PC-9 (cell line): ENCODE measurements at regions not wholly inside any gene's neighbourhood (a gene's known extent, or its start where the extent isn't known, plus 50 kb on each side); places are given as distances from the start of the nearest gene placed in this dataset.

ENCODE experiments used
- BruUV-seq: library from RNA; stranded (reverse); fragments of 400-500 nt; replicated peaks from 2 replicates; lab custom pipeline; 2021; lab: Mats Ljungman, UMichigan
- CTCF ChIA-PET: fragments of 300-600 bp; sonication (Branson Sonifier 250); formaldehyde crosslinking; loops from one replicate; lab custom pipeline; 2022; ENCODE audit warnings: antibody characterized with exemption; lab: Charles Lee
- POLR2A ChIA-PET: fragments of 300-600 bp; sonication (Branson Sonifier 250); formaldehyde crosslinking; loops from one replicate; lab custom pipeline; 2022; ENCODE audit warnings: antibody characterized with exemption; ENCODE audit not compliant: unreplicated experiment; lab: Charles Lee
- DNase-seq, 2 experiments: peaks; one replicate each; pipeline versions ENCODE4 v3.0.0 to v3.0.0-alpha.2; 2015 to 2022; ENCODE audit warnings: mixed read lengths in 1 of 2
- H2AFZ ChIP-seq: fragments of 200-600 bp; sonication (generic); 2 replicates; pipeline ENCODE4 v1.8.1; 2017; ENCODE audit warnings: antibody characterized with exemption
- H3F3A ChIP-seq: fragments of 200-600 bp; sonication (generic); 2 replicates; pipeline ENCODE4 v1.8.1; 2017; ENCODE audit warnings: antibody characterized with exemption, mild to moderate bottlenecking, low read depth; ENCODE audit not compliant: insufficient read depth
- H3K27ac ChIP-seq: fragments of 200-600 bp; sonication (generic); 2 replicates; pipeline ENCODE4 v1.6.1; 2016; ENCODE audit warnings: mixed run types
- H3K27me3 ChIP-seq: fragments of 200-600 bp; sonication (generic); 2 replicates; pipeline ENCODE4 v1.6.1; 2016; ENCODE audit warnings: low read depth, mixed run types; ENCODE audit not compliant: insufficient read depth
- H3K36me3 ChIP-seq: fragments of 200-600 bp; sonication (generic); 2 replicates; pipeline ENCODE4 v1.6.1; 2016; ENCODE audit warnings: low read depth, mixed run types
- H3K4me1 ChIP-seq: fragments of 200-600 bp; sonication (generic); replicated peaks from 2 replicates; pipeline ENCODE4 v1.6.1; 2016; ENCODE audit warnings: mixed run types; ENCODE audit not compliant: insufficient read depth
- H3K4me2 ChIP-seq: fragments of 200-600 bp; sonication (generic); 2 replicates; pipeline ENCODE4 v1.6.1; 2017; ENCODE audit warnings: mixed run types
- H3K4me3 ChIP-seq: fragments of 200-600 bp; sonication (generic); 2 replicates; pipeline ENCODE4 v1.6.1; 2016; ENCODE audit warnings: mixed run types
- H3K79me2 ChIP-seq: fragments of 200-600 bp; sonication (generic); 2 replicates; pipeline ENCODE4 v1.6.1; 2017; ENCODE audit warnings: low read depth, mixed run types
- H3K9me2 ChIP-seq: fragments of 200-600 bp; sonication (generic); 2 replicates; pipeline ENCODE4 v1.8.1; 2017; ENCODE audit warnings: mild to moderate bottlenecking; ENCODE audit not compliant: insufficient read depth
- H3K9me3 ChIP-seq: fragments of 200-600 bp; sonication (generic); 2 replicates; pipeline ENCODE4 v1.8.1; 2016; ENCODE audit warnings: low read depth; ENCODE audit not compliant: insufficient read depth
- H4K20me1 ChIP-seq: fragments of 200-600 bp; sonication (generic); 2 replicates; pipeline ENCODE4 v1.8.1; 2017; ENCODE audit not compliant: insufficient read depth
- CTCF ChIP-seq: fragments of 200-600 bp; sonication (generic); conservative IDR thresholded peaks from 2 replicates; pipeline ENCODE4 v1.6.1; 2017; ENCODE audit warnings: mixed run types, antibody characterized with exemption, mild to moderate bottlenecking, moderate library complexity
- EZH2 ChIP-seq: fragments of 200-600 bp; sonication (generic); IDR thresholded peaks from 2 replicates; pipeline ENCODE4 v1.8.0; 2017; ENCODE audit warnings: antibody characterized with exemption, low read depth
- intact Hi-C: fragments of 100-400 bp; cut with micrococcal nuclease; formaldehyde crosslinking; loops from one replicate; pipeline ENCODE4 v1.10.0; 2022; ENCODE audit not compliant: unreplicated experiment

DNA sequence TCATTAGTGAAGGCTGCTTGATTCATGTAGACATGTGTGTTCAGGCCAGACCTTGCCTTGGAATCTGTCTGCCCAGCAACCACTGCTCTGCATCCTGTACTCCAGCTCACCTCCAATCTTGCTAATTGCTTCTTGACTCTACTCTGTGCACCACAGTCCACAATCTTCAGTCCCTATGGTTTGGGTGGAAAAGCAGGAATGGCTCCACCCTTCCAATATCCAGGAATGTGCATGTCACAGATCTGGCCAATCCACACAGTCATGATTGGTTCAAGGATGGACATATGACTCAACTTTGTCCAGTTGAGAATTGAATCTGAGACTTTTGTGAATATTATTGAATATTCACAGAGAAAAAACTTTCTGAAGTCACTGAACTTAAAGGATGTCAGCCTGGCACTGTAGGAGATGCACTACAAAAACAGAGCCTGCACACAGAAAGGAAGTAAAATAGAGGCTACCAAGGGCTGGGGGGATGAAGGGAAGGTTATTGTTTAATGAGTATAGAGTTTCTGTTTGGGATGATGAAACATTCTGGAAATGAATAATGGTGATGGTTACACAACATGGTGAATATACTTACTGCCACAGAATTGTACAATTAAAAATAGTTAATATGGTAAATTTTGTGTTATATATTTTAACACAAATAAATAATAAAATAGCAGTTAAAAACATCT, 161.3 kb upstream of the USP38 start:
- ChIA-PET POLR2A (no interaction called here), CTCF (no interaction called here)
- H3K9me2 ChIP-seq: no peaks in the 10 kb centered on the region
- no peaks in the 10 kb centered on the region for H3K36me3 ChIP-seq
- no peaks in the 10 kb centered on the region for H3K9me3 ChIP-seq
- H3K4me1 ChIP-seq: no peaks in the 10 kb centered on the region
- H3K4me2 ChIP-seq: no peak overlapping the region
- no peaks in the 10 kb centered on the region for H3K27me3 ChIP-seq
- no peak overlapping the region for H3K4me3 ChIP-seq
- no peak for DNase-seq
- no peak for TF ChIP-seq EZH2
- no peaks in the 10 kb centered on the region for H4K20me1 ChIP-seq
- no peak overlapping the region for H2AFZ ChIP-seq
- intact Hi-C loops: no loop called here
- H3K79me2 ChIP-seq: no peaks in the 10 kb centered on the region
- BruUV-seq: no TSS peak
- no peaks in the 10 kb centered on the region for H3F3A ChIP-seq
- H3K27ac ChIP-seq: no peak overlapping the region

GRCh38 chr4:143025081-143025704, 159.5 kb upstream of the USP38 start:
- TF ChIP-seq EZH2 (no peak), CTCF (peak; percentile 35)
- H3K9me3 ChIP-seq: no peaks in the 10 kb centered on the region
- no peak overlapping the region for H3K27ac ChIP-seq
- peak in 1 of 2 experiments; percentile 8 for DNase-seq
- no TSS peak for BruUV-seq
- H2AFZ ChIP-seq: no peak overlapping the region
- no peaks in the 10 kb centered on the region for H3F3A ChIP-seq
- no peaks in the 10 kb centered on the region for H3K27me3 ChIP-seq
- POLR2A ChIA-PET: no interaction called here
- no peak overlapping the region for H3K4me3 ChIP-seq
- no peaks in the 10 kb centered on the region for H3K9me2 ChIP-seq
- no peaks in the 10 kb centered on the region for H3K4me1 ChIP-seq
- H4K20me1 ChIP-seq: no peaks in the 10 kb centered on the region
- H3K36me3 ChIP-seq: no peaks in the 10 kb centered on the region
- H3K79me2 ChIP-seq: no peaks in the 10 kb centered on the region
- H3K4me2 ChIP-seq: no peak overlapping the region
- intact Hi-C loops: no loop called here
- CTCF ChIA-PET: no interaction called here

DNA sequence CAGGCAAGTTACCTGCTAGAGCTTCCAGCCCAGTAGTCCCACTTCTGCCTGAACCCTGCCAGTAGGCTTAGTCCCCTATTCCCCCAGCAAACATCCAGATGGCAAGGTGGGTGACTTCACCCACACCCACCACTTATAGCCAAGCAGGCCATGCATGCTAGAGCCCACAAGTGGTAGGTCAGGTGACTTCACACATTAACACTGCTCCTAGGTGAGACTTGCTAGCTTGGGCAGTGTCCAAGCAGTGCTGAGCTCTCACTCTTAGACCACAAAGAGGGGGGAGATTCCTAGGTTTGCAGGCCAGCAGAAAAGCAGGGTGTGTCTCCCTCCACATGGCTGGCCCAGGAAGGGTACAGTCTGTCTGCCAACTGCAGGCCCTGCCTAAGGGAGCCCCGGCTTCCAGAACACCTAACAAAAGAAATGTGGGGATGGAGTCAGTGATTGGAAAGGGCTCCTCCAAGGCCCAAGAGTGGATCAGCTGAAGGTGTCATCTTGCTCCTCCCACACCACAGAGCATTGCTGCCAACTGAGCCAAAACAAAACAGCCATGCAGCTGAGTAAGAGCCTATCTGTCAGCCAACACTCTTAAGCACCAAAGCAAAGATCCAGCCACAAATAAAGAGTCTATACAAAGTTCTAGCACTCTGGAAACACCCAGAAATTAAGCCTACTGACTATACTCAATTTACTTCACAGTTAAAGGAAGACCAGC, 158.1 kb upstream of the USP38 start:
- Histone ChIP-seq H3K4me1 (no peaks in the 10 kb centered on the region), H3K27ac (no peak overlapping the region), H3K4me2 (no peak overlapping the region), H2AFZ (no peak overlapping the region), H3F3A (no peaks in the 10 kb centered on the region), H3K9me3 (no peaks in the 10 kb centered on the region), H3K27me3 (no peaks in the 10 kb centered on the region), H3K36me3 (no peaks in the 10 kb centered on the region), H3K9me2 (no peaks in the 10 kb centered on the region), H3K79me2 (no peaks in the 10 kb centered on the region), H4K20me1 (no peaks in the 10 kb centered on the region), H3K4me3 (no peak overlapping the region)
- CTCF ChIA-PET: no interaction called here
- no peak for DNase-seq
- no peak for TF ChIP-seq EZH2
- no peak for TF ChIP-seq CTCF
- POLR2A ChIA-PET: no interaction called here
- intact Hi-C loops: no loop called here
- no TSS peak for BruUV-seq
